ENCODE measurements at regions not wholly inside any gene's neighbourhood (a gene's known extent, or its start where the extent isn't known, plus 50 kb on each side); places are given as distances from the start of the nearest gene placed in this dataset.
A peak's percentile ranks its signal among the peaks of the same experiment; 100 is the strongest.

GRCh38 chr7:10875080-10875479 is 98.6 kb upstream of the PHF14 start:
- DNase-seq (ENCODE audit: low read depth, low spot score) (no peak), FAIRE-seq (no peak)
- dilution Hi-C loops (cut with MboI; ENCODE audit: extremely low pct_ligation_motif_present, low sequenced_read_pairs), result no loop called here
- H3K9ac ChIP-seq (ENCODE audit: control insufficient read depth, extremely low read depth, insufficient read depth, low read length), result no peak overlapping the region
- H3K79me2 ChIP-seq (ENCODE audit: control insufficient read depth, insufficient read depth, low read length), result no peaks in the 10 kb centered on the region
- H4K20me1 ChIP-seq (ENCODE audit: control insufficient read depth, extremely low read depth, insufficient read depth, low read length), result no peaks in the 10 kb centered on the region
- H3K4me2 ChIP-seq (ENCODE audit: control insufficient read depth, extremely low read depth, insufficient read depth, low read depth, low read length), result no peak overlapping the region
- TF ChIP-seq CTCF (optimal IDR thresholded peaks at IDR 0.05 in 1 of 3, IDR thresholded peaks at IDR 0.05 in 1 of 3, conservative IDR thresholded peaks at IDR 0.05 in 1 of 3; ENCODE audit: extremely low read depth in 1 of 3, insufficient read depth in 2 of 3, low read length in 3 of 3) (no peak), EZH2 (IDR thresholded peaks at IDR 0.05; ENCODE audit: low read length) (no peak)
- H3K9me1 ChIP-seq (ENCODE audit: control insufficient read depth, extremely low read depth, insufficient read depth, low read length), result no peaks in the 10 kb centered on the region
- no peak overlapping the region for H3K4me3 ChIP-seq (ENCODE audit: control insufficient read depth in 2 of 3, extremely low read depth in 1 of 3, insufficient read depth in 2 of 3, low read depth in 1 of 3, low read length in 3 of 3)
- no peaks in the 10 kb centered on the region for H3K27me3 ChIP-seq (ENCODE audit: control insufficient read depth, extremely low read depth, insufficient read depth, low read length)
- no peaks in the 10 kb centered on the region for H3K9me3 ChIP-seq (ENCODE audit: control insufficient read depth, low read depth, low read length)
- no peaks in the 10 kb centered on the region for H3K36me3 ChIP-seq (ENCODE audit: control insufficient read depth in 2 of 2, extremely low read depth in 1 of 2, insufficient read depth in 2 of 2, low read length in 2 of 2)
- H2AFZ ChIP-seq (ENCODE audit: control insufficient read depth, low read length), result no peak overlapping the region
- no peak overlapping the region for H3K27ac ChIP-seq (ENCODE audit: control insufficient read depth, insufficient read depth, low read length)
- no peaks in the 10 kb centered on the region for H3K4me1 ChIP-seq (ENCODE audit: control insufficient read depth, extremely low read depth, insufficient read depth, low read length)

GRCh38 chr7:10888861-10889260 is 84.8 kb upstream of the PHF14 start:
- no peak for FAIRE-seq
- H3K27ac ChIP-seq (ENCODE audit: control insufficient read depth, insufficient read depth, low read length), result no peak overlapping the region
- H4K20me1 ChIP-seq (ENCODE audit: control insufficient read depth, extremely low read depth, insufficient read depth, low read length), result no peaks in the 10 kb centered on the region
- H3K9ac ChIP-seq (ENCODE audit: control insufficient read depth, extremely low read depth, insufficient read depth, low read length), result no peak overlapping the region
- no peaks in the 10 kb centered on the region for H3K36me3 ChIP-seq (ENCODE audit: control insufficient read depth in 2 of 2, extremely low read depth in 1 of 2, insufficient read depth in 2 of 2, low read length in 2 of 2)
- peak overlapping the region; percentile 6 for H2AFZ ChIP-seq (ENCODE audit: control insufficient read depth, low read length)
- H3K4me3 ChIP-seq (ENCODE audit: control insufficient read depth in 2 of 3, extremely low read depth in 1 of 3, insufficient read depth in 2 of 3, low read depth in 1 of 3, low read length in 3 of 3), result no peak overlapping the region
- no peak for DNase-seq (ENCODE audit: low read depth, low spot score)
- dilution Hi-C loops (cut with MboI; ENCODE audit: extremely low pct_ligation_motif_present, low sequenced_read_pairs), result no loop called here
- H3K9me3 ChIP-seq (ENCODE audit: control insufficient read depth, low read depth, low read length), result no peaks in the 10 kb centered on the region
- no peaks in the 10 kb centered on the region for H3K9me1 ChIP-seq (ENCODE audit: control insufficient read depth, extremely low read depth, insufficient read depth, low read length)
- H3K4me1 ChIP-seq (ENCODE audit: control insufficient read depth, extremely low read depth, insufficient read depth, low read length), result no peaks in the 10 kb centered on the region
- peaks cover 3% of the 10 kb centered on the region for H3K27me3 ChIP-seq (ENCODE audit: control insufficient read depth, extremely low read depth, insufficient read depth, low read length)
- H3K4me2 ChIP-seq (ENCODE audit: control insufficient read depth, extremely low read depth, insufficient read depth, low read depth, low read length), result no peak overlapping the region
- no peaks in the 10 kb centered on the region for H3K79me2 ChIP-seq (ENCODE audit: control insufficient read depth, insufficient read depth, low read length)
- TF ChIP-seq CTCF (optimal IDR thresholded peaks at IDR 0.05 in 1 of 3, IDR thresholded peaks at IDR 0.05 in 1 of 3, conservative IDR thresholded peaks at IDR 0.05 in 1 of 3; ENCODE audit: extremely low read depth in 1 of 3, insufficient read depth in 2 of 3, low read length in 3 of 3) (no peak), EZH2 (IDR thresholded peaks at IDR 0.05; ENCODE audit: low read length) (no peak)

Measured in keratinocyte (primary cell).